HG03571 (cell line): ENCODE measurements at regions not wholly inside any gene's neighbourhood (a gene's known extent, or its start where the extent isn't known, plus 50 kb on each side); places are given as distances from the start of the nearest gene placed in this dataset.
"Not testable (repeated sequence)": the region's sequence is repeated elsewhere in the genome, so short reads cannot be mapped to it uniquely, and the experiment has no call there.

Source experiments
- ATAC-seq: cut with Tn5 transposase; IDR thresholded peaks from one replicate; pipeline ENCODE4 v1.9.1; 2021; ENCODE audit not compliant: unreplicated experiment

DNA sequence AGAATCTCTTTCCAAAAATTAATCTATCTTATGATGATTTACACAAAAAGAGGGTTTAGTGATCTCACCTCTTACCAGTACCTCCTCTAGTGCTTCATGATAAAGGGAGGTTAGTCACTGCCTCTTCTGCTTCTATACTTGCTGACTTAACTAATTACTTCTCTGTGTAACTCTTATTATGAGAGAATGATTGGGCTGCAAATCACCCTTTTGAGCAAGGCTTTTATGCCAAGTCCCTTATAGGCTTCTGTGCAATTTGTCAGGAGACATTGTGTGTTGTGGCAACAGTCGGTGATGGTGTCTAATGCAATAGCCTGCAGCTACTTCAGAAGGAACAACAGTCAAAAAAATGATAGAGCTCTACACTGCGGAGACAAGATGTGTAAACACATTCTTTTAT is 1568.1 kb upstream of the GOT2 start:
- no peak for ATAC-seq

DNA sequence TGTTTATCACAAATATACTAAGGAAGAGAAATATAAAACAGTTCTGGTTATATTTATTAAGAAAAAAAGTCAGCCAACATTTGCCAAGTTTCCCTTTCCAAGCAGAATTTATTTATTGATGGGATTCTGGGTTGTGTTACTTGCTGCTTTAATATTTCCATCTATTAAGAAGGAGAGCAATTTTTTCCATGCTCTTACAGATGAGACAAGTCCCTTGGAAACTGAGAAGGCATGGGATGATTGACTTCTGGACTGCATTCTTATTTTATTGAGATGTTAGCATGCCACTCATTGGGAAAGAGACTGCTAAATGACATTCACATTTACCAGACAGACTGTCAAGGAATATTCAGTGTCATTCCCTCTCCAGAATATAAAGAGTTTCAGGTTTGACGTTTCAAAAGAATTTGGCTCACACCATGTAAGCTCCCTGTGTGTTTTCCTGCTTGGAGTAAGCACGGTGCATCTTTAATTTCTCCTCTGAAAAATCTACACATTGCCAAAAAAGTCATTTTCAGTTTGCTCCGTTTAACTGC is 1565.2 kb upstream of the GOT2 start:
- ATAC-seq, result no peak

DNA sequence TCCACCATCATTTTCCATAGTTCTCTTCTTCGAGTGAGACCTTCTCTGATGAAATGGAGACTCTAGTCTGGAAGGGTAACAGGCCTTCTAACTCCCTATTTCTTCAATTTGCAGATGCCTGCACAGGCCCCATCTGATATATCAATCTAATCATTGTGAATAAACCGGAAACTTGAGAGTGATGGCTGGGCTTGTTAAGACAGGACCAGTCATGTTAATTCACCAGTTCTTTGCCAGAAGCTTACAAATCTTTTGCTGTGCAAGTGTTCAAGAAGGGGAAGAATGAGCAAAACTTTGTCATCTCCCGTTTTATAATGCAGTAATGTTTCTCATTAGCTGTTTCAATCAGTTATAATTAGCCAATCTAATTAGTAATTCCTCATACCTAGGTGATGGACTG is 1561.3 kb upstream of the GOT2 start:
- no peak for ATAC-seq

DNA sequence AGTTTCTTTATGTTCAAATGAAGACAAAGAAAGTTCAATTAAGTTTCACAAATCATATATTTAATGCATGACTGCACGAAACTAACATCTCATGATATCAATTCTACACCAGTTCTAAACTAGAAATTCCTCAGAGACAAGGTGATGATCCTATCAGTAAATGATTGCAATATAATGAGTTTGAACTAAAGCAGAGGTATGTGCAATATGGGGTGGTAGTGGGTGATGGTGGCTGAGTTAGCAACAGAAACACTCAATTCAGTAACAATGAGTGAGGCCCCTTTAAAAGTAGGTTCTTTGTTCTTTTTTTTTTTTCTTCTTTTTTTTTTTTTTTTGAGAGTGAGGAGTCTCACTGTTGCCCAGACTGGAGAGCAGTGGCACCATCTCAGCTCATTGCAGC is 1551.7 kb upstream of the GOT2 start:
- ATAC-seq, result no peak

DNA sequence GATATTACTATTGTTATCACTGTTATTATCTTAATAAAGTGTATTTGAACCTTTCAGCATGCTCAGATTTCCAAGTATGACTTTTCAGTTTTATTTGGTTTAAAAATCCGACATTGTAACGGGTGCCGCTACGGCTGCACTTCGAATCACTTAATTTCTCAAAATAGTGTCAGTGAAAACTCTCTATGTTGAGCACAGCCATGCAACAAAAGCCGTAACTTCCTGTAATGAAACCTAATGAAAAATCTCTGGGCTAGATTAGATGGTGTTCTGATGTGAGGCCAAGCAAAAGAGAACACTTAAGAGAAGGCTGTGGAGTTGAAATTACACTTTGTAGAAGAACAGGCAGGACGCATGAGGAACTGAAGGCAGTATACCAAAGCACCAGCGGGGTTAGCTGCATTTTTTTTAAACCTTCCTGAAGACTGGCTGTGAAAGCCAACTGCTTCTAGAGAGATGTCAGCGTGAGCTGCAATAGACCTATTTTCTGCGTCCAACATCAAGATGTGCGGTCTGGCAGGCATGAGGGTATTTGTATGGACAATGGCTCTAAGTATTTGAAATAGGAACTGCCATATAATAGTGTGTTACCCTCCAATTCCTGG is 1545.0 kb upstream of the GOT2 start:
- no peak for ATAC-seq

DNA sequence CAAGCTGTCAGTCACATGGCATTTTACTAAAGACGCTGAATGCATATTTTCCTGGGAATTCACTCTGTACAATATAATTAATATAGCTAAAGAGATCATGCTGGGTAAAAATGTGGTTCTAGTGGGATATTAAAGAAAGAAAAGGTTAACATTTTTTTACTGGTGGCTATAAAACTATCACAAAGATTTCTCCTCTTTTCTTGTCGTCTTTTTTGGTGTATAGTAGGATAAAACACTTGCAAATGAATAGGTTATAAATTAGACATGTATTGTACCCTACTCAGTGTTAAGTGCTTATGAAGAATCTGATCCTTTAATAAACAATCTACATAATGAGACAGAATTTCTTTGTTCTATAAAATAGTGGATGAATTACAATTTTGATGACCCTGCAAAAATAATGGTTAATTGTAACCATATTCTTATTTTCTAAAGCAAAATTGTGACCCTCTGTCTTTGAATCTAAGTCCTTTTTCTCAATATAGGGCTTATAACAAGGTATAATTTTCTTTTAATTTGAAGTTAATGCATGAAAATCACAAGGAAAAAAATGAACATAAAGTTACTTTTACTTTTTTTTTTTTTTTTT is 1540.4 kb upstream of the GOT2 start:
- ATAC-seq, result no peak

DNA sequence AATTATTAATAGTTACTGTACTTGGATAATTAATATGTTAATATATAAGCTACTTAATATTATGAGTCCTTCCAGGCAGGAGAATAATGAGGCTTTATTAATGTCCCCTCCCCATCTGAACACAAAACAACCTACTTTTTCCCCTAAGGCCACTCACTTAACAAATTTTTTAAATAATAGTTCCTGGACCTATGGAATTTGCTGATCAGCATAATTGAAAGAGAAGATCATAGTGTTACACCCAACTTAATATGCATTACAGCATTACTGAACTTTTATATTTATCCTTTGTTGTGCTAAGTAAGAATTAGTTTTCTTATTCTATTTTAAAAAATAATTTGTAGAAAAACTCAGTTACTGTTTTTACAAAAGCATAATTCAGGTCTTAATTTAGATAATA is 1537.7 kb upstream of the GOT2 start:
- no peak for ATAC-seq

DNA sequence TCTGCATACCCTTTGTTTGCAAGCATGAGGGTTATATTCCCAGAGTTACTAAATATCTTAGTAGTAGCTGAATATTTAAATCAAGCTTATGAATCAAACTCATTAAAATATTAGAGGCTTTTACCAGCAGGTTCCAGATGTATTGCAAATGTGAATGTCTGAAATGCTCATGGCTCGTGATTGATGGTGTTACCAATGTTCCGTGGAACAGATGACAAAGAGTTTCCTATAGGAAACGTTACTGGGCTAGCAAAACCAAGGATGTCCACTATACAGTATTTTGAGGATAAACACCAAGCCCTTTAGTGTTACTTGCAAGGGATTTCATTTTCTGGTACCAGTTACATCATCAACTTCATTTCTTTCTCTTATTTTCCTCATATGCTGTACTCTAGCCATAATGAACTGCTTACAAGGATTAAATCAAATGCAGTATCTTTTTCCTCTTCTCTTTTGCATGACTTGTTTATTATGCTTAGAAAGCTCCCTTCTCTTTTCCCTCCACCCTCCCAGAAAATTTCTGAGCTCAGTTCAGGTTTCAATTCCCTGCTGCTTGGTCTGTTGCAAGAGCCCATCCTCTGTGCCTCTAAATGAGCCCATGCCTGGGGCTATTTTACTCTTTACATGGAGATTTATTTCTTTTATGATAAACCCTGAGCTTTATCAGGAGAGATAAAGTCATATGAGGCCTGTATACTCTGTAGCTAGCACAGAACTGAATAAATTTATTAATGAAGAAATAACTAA is 1537.1 kb upstream of the GOT2 start:
- no peak for ATAC-seq

DNA sequence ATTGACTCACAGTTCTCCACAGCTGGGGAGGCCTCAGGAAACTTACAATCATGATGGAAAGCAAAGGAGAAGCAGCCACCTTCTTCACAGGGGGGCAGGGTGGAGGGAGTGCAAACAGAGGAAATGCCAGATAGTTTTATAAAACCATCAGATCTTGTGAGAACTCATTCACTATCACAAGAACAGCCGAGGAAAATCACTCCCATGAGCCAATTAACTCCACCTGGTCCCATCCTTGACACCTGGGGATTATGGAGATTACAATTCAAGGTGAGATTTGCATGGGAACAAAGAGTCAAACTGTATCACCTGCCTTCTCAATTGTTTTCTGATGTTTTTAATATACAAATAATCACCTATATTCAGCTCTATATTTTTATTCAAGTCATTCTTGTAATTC is 1527.3 kb upstream of the GOT2 start:
- no peak for ATAC-seq

DNA sequence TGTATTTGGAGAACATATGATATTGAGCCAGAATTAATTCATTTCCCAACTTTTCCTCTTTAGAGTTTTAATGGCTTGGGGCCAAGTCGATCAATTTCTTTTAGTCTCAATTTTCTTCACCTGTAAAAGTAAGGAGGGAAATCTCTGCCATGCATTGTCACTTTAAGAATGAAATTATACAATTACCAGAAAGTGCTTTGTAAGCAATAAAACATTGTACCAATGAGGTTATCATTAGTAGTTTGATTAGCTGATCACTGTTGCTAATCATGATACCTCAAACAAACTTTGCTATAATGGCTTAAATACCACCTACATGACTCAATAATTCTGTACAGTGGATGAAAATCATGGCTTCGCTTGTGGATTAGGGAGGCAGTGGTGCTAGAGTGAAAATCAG is 1525.8 kb upstream of the GOT2 start:
- ATAC-seq, result no peak

DNA sequence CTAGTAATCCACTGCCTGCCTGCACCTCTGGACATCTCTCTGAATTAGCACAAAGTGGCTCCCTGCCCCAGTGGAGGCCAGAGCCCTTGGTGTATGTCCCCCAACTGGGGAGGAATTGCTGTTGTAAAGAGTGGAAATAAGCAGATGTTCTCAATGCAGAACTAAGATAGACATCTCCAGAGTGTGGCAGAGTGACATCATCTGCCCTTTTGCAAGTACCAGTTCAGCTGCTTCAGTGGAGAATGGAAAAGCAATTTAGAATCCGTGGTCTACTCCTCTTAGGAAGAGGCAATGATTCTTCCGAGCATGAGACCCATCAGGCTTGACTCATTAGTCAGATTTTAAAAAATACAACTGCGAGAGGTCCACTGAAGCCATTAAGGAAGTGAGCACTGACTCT is 1512.0 kb upstream of the GOT2 start:
- no peak for ATAC-seq

DNA sequence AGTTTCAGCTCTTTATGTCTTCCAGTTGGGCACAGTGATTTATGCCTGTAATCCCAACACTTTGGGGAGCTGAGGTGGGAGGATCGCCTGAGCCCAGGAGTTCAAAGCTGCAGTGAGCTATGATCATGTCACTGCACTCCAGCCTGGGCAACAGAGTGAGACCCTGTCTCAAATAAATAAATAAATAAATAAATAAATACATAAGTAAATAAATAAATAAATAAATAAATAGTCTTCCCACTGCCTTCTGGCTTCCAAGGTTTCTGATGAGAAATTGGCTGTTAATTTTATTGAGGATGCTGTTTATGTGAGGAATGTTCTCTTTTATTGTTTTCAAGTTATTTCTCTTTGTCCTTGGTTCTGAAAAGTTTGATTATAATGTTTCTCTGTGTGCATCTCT is 1507.6 kb upstream of the GOT2 start:
- no peak for ATAC-seq

DNA sequence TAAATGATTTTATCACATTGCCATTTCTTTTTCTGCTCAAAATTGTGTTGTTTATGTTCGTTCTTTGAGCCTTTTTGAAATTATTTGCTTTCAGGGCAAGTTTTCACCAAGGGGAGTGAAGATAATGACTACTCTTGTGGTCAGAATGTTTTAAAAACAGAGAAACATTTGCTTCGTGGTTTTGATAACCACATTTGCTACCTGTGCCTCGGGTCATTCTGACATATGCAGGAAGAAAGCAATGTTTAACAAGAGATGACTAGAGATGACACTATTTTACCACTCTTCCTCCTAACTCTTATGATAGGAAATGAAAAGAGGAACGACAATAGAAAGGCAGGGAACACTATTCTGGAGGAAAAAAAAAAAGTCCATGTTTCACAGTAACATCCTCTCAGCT is 1496.5 kb upstream of the GOT2 start:
- no peak for ATAC-seq

DNA sequence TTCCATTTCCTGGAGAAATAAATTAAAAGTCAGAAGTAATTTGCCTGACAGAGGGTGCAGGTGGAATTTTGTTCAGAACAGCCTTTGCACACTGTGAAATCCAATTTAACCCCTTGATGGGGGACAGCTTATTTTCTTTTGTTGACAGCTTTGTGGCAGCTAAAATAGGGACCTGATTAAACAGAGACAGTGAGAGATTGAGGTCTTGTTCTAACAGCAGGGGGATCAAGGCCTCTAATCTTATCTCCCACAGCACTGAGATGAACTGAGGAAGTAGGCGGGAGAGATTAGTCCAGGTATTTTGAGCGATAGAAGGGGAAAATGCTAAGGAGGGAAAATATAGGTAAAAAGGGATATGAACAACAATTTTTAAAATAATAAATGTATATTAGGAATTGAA is 1491.4 kb upstream of the GOT2 start:
- ATAC-seq, result no peak

DNA sequence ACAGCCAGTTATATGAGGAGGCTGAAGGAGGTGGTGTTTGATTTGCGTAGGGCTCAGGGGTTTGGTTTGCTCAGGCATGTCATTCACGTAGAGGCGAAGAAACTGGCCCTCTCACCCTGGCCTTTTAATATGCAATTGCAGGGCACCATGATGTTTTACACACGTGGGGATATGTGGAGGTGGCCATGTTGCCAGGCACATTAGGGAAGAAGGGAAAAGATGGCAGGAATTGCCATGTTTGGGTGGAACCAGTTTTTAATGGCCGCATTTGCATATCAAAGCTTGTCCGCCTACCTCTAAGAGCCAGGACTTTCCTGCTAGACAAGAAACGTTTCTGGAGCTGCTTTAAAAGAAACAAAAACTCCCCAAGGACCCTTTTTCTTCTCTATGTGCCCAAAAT is 1483.7 kb upstream of the GOT2 start:
- no peak for ATAC-seq

DNA sequence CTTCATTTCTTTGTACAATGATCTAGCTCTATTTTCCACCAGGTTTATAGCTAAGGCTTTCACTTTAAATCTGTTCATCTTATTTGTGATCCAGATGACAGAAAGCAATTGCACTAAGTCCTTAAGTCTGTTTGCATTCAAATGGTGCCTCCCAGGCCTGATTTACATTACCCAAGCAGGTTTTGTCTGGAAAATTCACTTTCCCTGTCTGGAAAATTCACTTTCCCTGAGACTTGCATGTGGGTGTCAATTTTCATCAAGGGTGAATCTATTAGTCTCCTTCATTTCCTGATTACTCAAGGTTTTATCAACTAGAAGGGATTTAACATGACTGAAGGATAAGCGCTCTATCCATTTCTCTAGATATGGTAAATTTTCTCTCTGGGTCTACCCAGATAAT is 1480.2 kb upstream of the GOT2 start:
- no peak for ATAC-seq

DNA sequence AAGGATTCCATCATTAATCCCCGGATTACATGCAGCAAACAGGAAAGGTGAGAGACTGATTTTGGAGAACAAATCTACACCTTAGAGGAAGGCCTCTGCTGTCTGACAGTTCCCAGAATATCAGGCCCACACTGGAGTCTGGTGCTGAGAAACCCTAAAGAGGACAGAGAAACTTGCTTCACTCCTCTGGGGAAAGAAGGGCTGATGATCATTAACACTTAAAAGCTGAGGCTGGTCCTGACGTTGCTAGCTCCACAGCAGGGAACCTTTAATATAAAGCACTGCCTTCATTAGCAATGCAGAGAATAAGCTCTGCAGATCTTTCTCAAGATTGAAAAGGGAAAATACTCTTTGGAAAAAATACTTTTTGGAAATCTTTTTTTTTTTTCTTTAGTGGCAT is 1472.4 kb upstream of the GOT2 start:
- ATAC-seq, result no peak

DNA sequence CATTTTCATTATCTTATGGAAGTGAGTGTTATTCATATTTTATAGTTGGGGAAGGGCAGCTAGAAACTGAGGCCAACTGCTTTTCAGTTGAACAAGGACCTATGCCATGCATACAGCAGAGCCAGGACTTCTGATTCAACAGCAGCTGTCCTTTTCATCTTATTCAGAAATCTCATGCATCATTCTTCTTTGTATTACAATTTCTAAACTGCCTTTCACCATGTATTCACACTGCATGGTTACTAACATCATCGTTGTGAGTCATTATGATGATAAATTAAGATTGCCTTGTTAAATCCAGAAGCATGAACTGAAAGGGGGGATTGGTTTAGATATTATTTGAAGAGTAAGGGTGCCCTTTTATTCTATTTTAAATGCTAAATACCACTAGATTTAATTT is 1470.1 kb upstream of the GOT2 start:
- ATAC-seq, result no peak

DNA sequence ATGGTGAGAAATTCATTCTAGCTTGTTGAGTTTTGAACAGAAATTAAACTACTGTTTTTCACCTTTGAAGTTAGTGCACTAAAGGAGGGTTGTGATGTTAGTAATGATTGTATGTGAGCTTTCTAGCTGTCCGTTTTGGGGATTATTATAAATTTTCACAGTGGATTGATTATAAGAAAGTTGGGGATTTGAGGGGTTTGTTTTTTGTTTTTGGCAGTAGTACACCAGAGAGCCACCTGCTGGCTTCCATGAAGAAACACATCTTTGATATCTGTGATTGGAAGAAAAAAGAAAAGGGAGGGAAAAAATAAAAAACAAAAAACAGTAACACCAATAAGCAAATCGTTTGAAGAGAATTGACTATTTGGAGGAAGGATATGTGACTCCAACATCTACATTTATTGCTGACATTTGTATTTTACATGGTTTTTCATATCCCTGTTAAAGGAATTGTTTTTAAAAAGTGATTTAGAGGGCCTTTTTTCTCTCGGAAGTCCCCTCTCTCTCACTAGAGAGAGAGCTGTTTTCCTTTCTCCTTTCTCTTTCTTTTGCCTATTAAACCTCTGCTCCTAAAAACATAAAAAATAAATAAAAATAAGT is 1469.5 kb upstream of the GOT2 start:
- no peak for ATAC-seq

DNA sequence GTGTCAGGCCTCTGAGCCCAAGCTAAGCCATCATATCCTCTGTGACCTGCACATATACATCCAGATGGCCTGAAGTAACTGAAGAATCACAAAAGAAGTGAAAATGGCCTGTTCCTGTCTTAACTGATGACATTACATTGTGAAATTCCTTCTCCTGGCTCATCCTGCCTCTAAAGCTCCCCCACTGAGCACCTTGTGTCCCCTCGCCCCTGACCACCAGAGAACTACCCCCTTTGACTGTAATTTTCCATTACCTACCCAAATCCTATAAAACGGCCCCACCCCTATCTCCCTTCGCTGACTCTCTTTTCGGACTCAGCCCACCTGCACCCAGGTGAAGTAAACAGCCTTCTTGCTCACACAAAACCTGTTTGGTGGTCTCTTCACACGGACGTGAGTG is 1466.6 kb upstream of the GOT2 start:
- not testable (repeated sequence) for ATAC-seq

DNA sequence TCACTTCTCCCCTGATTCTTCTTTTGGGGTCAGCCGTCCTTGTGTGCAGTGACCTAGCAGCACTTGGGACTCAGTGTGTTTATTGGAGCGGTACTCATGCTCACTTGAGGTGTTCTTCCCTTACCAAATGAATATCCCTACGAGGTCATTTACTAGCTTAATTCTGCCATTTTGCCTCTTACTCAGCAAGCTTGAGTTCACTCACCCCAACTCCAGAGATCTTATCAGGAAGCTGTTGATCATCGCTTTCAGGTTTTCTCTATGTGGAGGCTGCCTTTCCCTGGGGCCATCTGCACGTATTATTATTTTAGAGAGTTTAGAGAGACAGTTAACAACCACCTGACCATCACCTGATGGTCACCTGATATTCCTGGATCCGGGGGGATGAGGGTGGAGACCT is 1466.0 kb upstream of the GOT2 start:
- no peak for ATAC-seq

DNA sequence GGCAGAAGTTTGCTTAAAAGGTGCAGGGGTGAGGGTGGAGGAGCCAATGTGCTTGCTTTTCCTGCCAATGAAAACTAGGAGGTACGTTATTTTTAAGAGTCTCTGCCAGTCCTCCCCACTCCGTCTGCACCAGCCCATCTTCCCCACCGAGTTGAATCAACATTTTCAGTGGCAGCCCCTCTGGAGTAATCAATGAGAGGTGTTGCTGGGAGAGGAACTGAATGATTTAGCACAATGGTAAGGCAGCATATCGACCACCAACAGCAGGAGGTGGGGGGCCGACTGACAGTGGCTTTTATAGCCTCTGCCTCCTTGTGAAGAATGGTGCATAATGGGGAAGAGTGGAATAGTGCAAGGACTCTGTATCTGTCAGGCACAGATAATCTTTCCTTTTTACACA is 1465.0 kb upstream of the GOT2 start:
- ATAC-seq, result no peak
